Heart right ventricle (tissue), 16 donors: ENCODE measurements at regions not wholly inside any gene's neighbourhood (a gene's known extent, or its start where the extent isn't known, plus 50 kb on each side); places are given as distances from the start of the nearest gene placed in this dataset.

ENCODE experiments used
- ATAC-seq, 8 donors: fragments of 200-7000 bp; cut with Tn5 transposase; one replicate each; pipeline ENCODE4 v1.9.1; 2020; ENCODE audit warnings: mild to moderate bottlenecking in 8 of 8, moderate library complexity in 8 of 8, moderate number of reproducible peaks in 1 of 8
- DNase-seq, 2 donors: peaks; one replicate each; pipeline ENCODE4 v3.0.0-alpha.2; 2020
- H3K27ac ChIP-seq, 10 donors: fragments of 200-600 bp; sonication (generic) in 2 of 10; one replicate each; pipeline versions ENCODE4 v1.5.0 to v1.8.0; 2020 to 2022; ENCODE audit warnings: mild to moderate bottlenecking in 3 of 10
- H3K27me3 ChIP-seq, 7 donors: fragments of 200-600 bp; one replicate each; pipeline ENCODE4 v1.8.0; 2021 to 2022; ENCODE audit warnings: mild to moderate bottlenecking in 2 of 7
- H3K36me3 ChIP-seq, 9 donors: fragments of 200-600 bp; sonication (generic) in 1 of 9; one replicate each; pipeline versions ENCODE4 v1.5.0 to v1.8.0; 2020 to 2022; ENCODE audit warnings: mild to moderate bottlenecking in 2 of 9
- H3K4me1 ChIP-seq, 9 donors: fragments of 200-600 bp; sonication (generic) in 1 of 9; one replicate each; pipeline versions ENCODE4 v1.5.0 to v1.8.0; 2020 to 2022; ENCODE audit warnings: mild to moderate bottlenecking in 4 of 9
- H3K4me3 ChIP-seq, 10 donors: fragments of 200-600 bp; sonication (generic) in 2 of 10; one replicate each; pipeline versions ENCODE4 v1.5.0 to v1.8.0; 2020 to 2022; ENCODE audit warnings: mild to moderate bottlenecking in 7 of 10, moderate library complexity in 2 of 10
- H3K9me3 ChIP-seq, 11 donors: fragments of 200-600 bp in 10 of 11; sonication (generic) in 2 of 11; one replicate each; pipeline versions ENCODE4 v1.5.0 to v1.8.0; 2013 to 2022; ENCODE audit warnings: mild to moderate bottlenecking in 2 of 11, control low read depth in 1 of 11, moderate library complexity in 1 of 11
- WGBS, 2 donors: extraction: QIAGEN DNeasy Blood & Tissue Kit; methylation state at CpG; one replicate each; pipeline ENCODE4 v1.1.7; 2013; ENCODE audit warnings: inconsistent platforms in 1 of 2; 5-methylcytosine and 5-hydroxymethylcytosine counted together
- intact Hi-C, 10 donors: fragments of 100-400 bp; cut with DNase I; formaldehyde crosslinking; loops; one replicate each; pipeline versions ENCODE4 v1.11.1 to v1.14.2; 2022
- TF ChIP-seq, protein P1 (sequence below), 9 donors: fragments of 200-600 bp; sonication (generic) in 2 of 9; IDR thresholded peaks; one replicate each; pipeline versions ENCODE4 v1.5.0 to v1.8.0; 2021 to 2022; ENCODE audit warnings: antibody characterized with exemption in 9 of 9, mild to moderate bottlenecking in 5 of 9, moderate library complexity in 1 of 9
- donor health status: Arrhythmogenic right ventricular cardiomyopathy.
- donor health status: ischemic (EF 13 %, LVEDD 7.1; RV severe dilation, severe dysfunction).
- donor health status: healthy with polysubstance abuse.
- donor health status: DM: no; HTN: yes; CAD: no.
- donor health status: DM: no; HTN: no; CAD: no.
- donor health status: ischemic (EF 25% LVEDD 6.9; RV normal size, moderate dysfunction).
- donor health status: ischemic (EF 25% LVEDD 5.7; RV mildly dilated, moderate dysfunction).
- donor health status: healthy.
- donor health status: DM: yes; HTN: yes; CAD: no.
- donor health status: Ischemic cardiomyopathy.
- donor health status: ischemic (EF 35%, LVEDD 5.7; RV mildly dilated, moderate dysfunction).
- donor health status: nonischemic (EF 11% LVEDD 7.7; RV severe dilation, severe dysfunction).
- donor health status: DM: yes; HTN: yes; CAD: no.
- donor health status: PGD.
- donor health status: ischemic (EF 29% LVEDD 5.4; RV normal size, mild dysfunction).
- donor health status: nonischemic (EF 23%, LVEDD 6.1; RV moderate dilation, normal function).

DNA sequence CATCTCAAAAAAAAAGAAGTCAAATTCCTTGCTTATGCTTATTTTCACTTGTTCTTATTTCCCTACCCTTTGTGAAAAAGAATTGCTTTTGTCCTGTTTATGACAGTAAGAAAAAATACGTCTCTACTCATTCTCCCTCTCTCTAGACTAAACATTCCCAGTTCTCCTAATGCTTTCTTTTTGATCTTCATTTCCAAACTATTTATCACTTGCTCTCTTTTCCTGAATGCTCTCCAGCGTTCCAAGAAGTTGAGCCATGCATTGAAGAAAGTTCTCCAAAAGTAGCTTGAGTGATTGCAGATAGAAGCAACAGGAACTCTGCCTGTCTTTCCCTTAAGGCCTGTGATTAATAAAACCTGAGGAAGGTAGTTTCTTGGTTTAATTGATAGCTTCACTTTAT is 53.1 kb upstream of the TMEM170B start:
- H3K27me3 ChIP-seq: no peaks in the 10 kb centered on the region
- H3K27ac ChIP-seq: no peak overlapping the region
- 86 to 91% methylated on average over 2 of the region's 2 CpGs for WGBS, 2 donors
- ATAC-seq (no peak), DNase-seq (no peak)
- TF ChIP-seq, protein P1, sequence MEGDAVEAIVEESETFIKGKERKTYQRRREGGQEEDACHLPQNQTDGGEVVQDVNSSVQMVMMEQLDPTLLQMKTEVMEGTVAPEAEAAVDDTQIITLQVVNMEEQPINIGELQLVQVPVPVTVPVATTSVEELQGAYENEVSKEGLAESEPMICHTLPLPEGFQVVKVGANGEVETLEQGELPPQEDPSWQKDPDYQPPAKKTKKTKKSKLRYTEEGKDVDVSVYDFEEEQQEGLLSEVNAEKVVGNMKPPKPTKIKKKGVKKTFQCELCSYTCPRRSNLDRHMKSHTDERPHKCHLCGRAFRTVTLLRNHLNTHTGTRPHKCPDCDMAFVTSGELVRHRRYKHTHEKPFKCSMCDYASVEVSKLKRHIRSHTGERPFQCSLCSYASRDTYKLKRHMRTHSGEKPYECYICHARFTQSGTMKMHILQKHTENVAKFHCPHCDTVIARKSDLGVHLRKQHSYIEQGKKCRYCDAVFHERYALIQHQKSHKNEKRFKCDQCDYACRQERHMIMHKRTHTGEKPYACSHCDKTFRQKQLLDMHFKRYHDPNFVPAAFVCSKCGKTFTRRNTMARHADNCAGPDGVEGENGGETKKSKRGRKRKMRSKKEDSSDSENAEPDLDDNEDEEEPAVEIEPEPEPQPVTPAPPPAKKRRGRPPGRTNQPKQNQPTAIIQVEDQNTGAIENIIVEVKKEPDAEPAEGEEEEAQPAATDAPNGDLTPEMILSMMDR (IDR thresholded peaks at IDR 0.05): no peak
- peaks cover 0 to 7% (median 0%) of the 10 kb centered on the region in 9 donors for H3K4me1 ChIP-seq
- intact Hi-C loops: no loop called here
- H3K36me3 ChIP-seq: no peaks in the 10 kb centered on the region
- H3K4me3 ChIP-seq: no peak overlapping the region
- H3K9me3 ChIP-seq: no peaks in the 10 kb centered on the region

DNA sequence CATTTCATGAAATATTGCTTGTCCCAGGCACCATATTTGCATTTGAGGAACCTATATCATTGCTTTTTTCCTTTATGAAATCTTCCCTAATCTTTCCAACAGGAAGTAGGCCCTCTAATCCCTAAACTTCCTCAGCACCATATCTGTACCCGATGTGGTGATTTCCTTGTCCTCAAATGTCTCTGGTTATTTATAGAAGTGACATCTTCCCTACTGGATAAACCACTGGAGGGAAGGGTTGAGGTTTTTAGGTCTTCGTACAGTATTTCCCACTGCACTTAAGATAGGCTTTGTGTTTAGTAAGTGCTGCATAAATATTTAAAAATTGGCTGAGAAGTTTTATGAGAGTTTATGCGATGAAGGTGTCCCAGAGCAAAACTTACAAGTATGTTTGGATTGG is 54.9 kb upstream of the TMEM170B start:
- TF ChIP-seq, protein P1 (IDR thresholded peaks at IDR 0.05): no peak
- 59 to 62% methylated on average over 3 of the region's 3 CpGs for WGBS, 2 donors
- DNase-seq (no peak), ATAC-seq (peak in 1 of 8 donors; percentile 27)
- Histone ChIP-seq H3K4me3 (no peak overlapping the region), H3K27me3 (no peaks in the 10 kb centered on the region), H3K36me3 (no peaks in the 10 kb centered on the region), H3K27ac (no peak overlapping the region), H3K4me1 (peaks cover 0 to 7% (median 0%) of the 10 kb centered on the region in 9 donors), H3K9me3 (no peaks in the 10 kb centered on the region)
- intact Hi-C loops: no loop called here

DNA sequence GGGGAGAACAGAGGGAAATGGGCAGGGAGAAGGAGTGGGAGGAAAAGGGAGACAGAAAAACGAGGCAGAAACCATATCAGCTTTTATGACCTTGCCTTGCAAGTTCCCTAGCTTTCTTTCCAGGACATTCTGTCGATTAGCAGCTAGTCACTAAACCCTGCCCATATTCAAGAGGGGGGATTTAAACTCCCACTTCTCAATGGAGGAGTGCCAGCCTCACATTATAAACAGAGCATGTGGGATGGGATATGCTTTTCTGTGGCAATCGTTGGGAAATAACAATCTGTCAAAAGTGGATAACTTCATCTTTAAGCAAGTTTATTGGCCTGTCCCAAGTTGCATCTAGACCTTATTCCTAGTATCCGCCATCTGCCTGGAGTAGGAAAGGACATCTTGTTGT is 57.0 kb upstream of the TMEM170B start:
- peaks cover 0 to 7% (median 0%) of the 10 kb centered on the region in 9 donors for H3K4me1 ChIP-seq
- DNase-seq: no peak
- H3K9me3 ChIP-seq: no peaks in the 10 kb centered on the region
- H3K27ac ChIP-seq: no peak overlapping the region
- H3K27me3 ChIP-seq: no peaks in the 10 kb centered on the region
- no peaks in the 10 kb centered on the region for H3K36me3 ChIP-seq
- H3K4me3 ChIP-seq: no peak overlapping the region
- ATAC-seq: no peak
- 50 to 56% methylated on average over 4 of the region's 4 CpGs for WGBS, 2 donors
- intact Hi-C loops: no loop called here
- TF ChIP-seq, protein P1 (IDR thresholded peaks at IDR 0.05): no peak

- ATAC-seq (no peak), DNase-seq (no peak)
- TF ChIP-seq, protein P1 (IDR thresholded peaks at IDR 0.05): no peak
- WGBS, 2 donors: 88 to 93% methylated on average over 1 of the region's 1 CpG
- Histone ChIP-seq H3K4me3 (no peak overlapping the region), H3K36me3 (no peaks in the 10 kb centered on the region), H3K27me3 (no peaks in the 10 kb centered on the region), H3K4me1 (peaks cover 0 to 13% (median 4%) of the 10 kb centered on the region in 9 donors), H3K9me3 (no peaks in the 10 kb centered on the region), H3K27ac (no peak overlapping the region)
- intact Hi-C loops: no loop called here
Measured at GRCh38 chr6:11479296-11479695, 58.3 kb upstream of the TMEM170B start.
